Thyroid gland (tissue), 4 donors: ENCODE measurements at regions not wholly inside any gene's neighbourhood (a gene's known extent, or its start where the extent isn't known, plus 50 kb on each side); places are given as distances from the start of the nearest gene placed in this dataset.

Source experiments
- POLR2A ChIP-seq, 2 donors: fragments of 450-650 bp; IDR thresholded peaks; one replicate each; pipeline ENCODE4 v1.6.1; 2017; ENCODE audit warnings: antibody characterized with exemption in 2 of 2, mild to moderate bottlenecking in 2 of 2, moderate library complexity in 1 of 2
- TF ChIP-seq, protein P1 (sequence below), 6 experiments: fragments of 200-600 bp in 3 of 6; fragments of 450-650 bp in 3 of 6; sonication (generic) in 3 of 6; IDR thresholded peaks; one replicate each; pipeline ENCODE4 v1.5.1; 2016 to 2019; ENCODE audit warnings: antibody characterized with exemption in 6 of 6, mild to moderate bottlenecking in 2 of 6, inconsistent platforms in 1 of 6, moderate library complexity in 1 of 6

DNA sequence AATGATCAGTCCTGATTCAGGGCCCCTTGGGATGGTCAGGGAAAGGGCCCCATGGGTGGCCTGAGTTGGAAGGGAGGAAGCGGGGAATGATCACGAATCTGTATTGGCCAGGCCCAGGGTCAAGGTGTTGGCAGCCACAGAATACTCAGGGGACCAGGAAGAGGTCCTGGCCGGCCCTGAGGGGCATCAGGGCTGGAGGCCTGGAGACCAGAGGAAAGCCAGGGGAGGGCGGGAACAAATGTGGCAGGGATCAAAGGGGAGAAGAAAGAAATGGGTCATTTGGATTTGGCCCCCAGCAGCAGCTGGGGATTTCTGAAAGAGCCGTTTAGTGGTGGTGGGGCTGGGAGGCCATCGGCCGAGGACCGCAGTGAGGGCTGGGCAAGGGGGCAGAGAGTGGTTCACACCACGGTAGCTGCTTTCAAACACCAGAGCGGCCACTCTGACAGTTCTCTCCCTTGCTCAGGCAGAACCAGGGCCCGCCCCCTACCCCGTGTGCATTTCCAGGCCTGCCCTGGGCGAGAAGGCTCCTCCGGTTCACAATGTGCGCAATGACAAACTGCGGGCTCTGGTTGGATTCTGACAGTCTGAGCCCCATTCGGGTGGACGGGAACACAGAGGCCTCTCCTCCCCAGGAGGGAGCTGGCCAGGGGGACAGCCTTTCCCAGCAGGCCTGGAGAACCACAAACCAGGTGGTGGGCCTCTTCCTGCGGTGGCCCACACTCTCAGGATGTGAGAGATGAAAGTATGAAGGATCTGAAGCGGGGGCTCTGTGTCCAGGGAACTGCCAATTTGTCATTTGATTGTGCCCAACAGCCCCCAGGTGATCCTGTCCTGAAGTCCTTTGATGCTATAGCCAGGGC, 220.3 kb upstream of the IER5L start:
- TF ChIP-seq POLR2A (IDR thresholded peaks at IDR 0.05), result no peak
- TF ChIP-seq, protein P1, sequence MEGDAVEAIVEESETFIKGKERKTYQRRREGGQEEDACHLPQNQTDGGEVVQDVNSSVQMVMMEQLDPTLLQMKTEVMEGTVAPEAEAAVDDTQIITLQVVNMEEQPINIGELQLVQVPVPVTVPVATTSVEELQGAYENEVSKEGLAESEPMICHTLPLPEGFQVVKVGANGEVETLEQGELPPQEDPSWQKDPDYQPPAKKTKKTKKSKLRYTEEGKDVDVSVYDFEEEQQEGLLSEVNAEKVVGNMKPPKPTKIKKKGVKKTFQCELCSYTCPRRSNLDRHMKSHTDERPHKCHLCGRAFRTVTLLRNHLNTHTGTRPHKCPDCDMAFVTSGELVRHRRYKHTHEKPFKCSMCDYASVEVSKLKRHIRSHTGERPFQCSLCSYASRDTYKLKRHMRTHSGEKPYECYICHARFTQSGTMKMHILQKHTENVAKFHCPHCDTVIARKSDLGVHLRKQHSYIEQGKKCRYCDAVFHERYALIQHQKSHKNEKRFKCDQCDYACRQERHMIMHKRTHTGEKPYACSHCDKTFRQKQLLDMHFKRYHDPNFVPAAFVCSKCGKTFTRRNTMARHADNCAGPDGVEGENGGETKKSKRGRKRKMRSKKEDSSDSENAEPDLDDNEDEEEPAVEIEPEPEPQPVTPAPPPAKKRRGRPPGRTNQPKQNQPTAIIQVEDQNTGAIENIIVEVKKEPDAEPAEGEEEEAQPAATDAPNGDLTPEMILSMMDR (IDR thresholded peaks at IDR 0.05), result no peak
